ENCODE measurements at regions not wholly inside any gene's neighbourhood (a gene's known extent, or its start where the extent isn't known, plus 50 kb on each side); places are given as distances from the start of the nearest gene placed in this dataset.

DNA sequence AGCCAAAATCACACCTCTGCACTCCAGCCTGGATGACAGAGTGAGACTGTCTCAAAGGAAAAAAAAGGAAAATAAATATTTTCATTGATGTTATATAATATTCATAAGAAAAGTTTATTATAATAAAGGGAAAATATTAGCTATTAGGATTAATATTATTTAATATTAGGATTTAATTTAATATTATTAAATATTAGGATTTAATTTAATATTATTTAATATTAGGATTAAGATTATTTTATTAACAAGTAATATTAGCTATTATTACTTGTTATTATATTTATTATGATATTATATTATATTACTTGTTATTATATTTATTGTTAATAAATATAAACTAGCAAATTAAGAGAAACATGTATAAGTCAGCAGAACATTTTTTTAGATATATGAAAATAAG lies 518.1 kb downstream of the FSCB start:
- no peak for DNase-seq
- no peaks in the 10 kb centered on the region for H3K36me3 ChIP-seq (replicated peaks; ENCODE audit: control insufficient read depth, insufficient read depth, low read length)
- H3K27me3 ChIP-seq (ENCODE audit: control insufficient read depth, insufficient read depth, low read length), result no peaks in the 10 kb centered on the region
- no peak overlapping the region for H3K4me3 ChIP-seq (ENCODE audit: insufficient read depth, low read depth, low read length)

- no peak for DNase-seq
- Histone ChIP-seq H3K4me3 (ENCODE audit: insufficient read depth, low read depth, low read length) (no peak overlapping the region), H3K27me3 (ENCODE audit: control insufficient read depth, insufficient read depth, low read length) (no peaks in the 10 kb centered on the region), H3K36me3 (replicated peaks; ENCODE audit: control insufficient read depth, insufficient read depth, low read length) (no peaks in the 10 kb centered on the region)
Measured at GRCh38 chr14:43983721-43984120, 523.4 kb downstream of the FSCB start.

- H3K27me3 ChIP-seq (ENCODE audit: control insufficient read depth, insufficient read depth, low read length), result no peaks in the 10 kb centered on the region
- no peak for DNase-seq
- H3K36me3 ChIP-seq (replicated peaks; ENCODE audit: control insufficient read depth, insufficient read depth, low read length), result no peaks in the 10 kb centered on the region
- no peak overlapping the region for H3K4me3 ChIP-seq (ENCODE audit: insufficient read depth, low read depth, low read length)
Measured at GRCh38 chr14:43981135-43981768, 525.8 kb downstream of the FSCB start.

DNA sequence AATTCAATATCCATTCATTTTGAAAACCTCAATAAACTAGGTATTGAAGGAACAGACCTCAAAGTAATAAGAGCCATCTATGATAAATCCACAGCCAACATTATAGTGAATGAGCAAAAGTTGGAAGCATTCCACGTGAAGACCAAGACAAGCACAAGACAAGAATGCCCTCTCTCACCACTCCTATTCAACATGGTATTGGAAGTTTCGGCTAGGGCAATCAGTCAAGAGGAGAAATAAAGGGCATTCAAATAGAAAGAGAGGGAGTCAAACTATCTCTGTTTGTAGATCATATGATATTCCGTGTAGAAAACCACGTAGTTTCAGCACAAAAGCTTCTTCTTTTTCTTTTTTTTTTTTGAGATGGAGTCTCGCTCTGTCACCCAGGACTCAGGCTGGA lies 550.3 kb downstream of the FSCB start:
- H3K27me3 ChIP-seq (ENCODE audit: control insufficient read depth, insufficient read depth, low read length), result no peaks in the 10 kb centered on the region
- H3K4me3 ChIP-seq (ENCODE audit: insufficient read depth, low read depth, low read length), result no peak overlapping the region
- H3K36me3 ChIP-seq (replicated peaks; ENCODE audit: control insufficient read depth, insufficient read depth, low read length), result no peaks in the 10 kb centered on the region
- DNase-seq, result no peak

GRCh38 chr14:43949400-43949799 lies 557.7 kb downstream of the FSCB start:
- DNase-seq, result peak; percentile 9
- no peaks in the 10 kb centered on the region for H3K36me3 ChIP-seq (replicated peaks; ENCODE audit: control insufficient read depth, insufficient read depth, low read length)
- no peaks in the 10 kb centered on the region for H3K27me3 ChIP-seq (ENCODE audit: control insufficient read depth, insufficient read depth, low read length)

GRCh38 chr14:43939836-43940235 lies 567.2 kb downstream of the FSCB start:
- H3K4me3 ChIP-seq (ENCODE audit: insufficient read depth, low read depth, low read length), result no peak overlapping the region
- H3K36me3 ChIP-seq (replicated peaks; ENCODE audit: control insufficient read depth, insufficient read depth, low read length), result no peaks in the 10 kb centered on the region
- no peaks in the 10 kb centered on the region for H3K27me3 ChIP-seq (ENCODE audit: control insufficient read depth, insufficient read depth, low read length)
- DNase-seq, result no peak

More at GRCh38 chr14:43949400-43949799, 557.7 kb downstream of the FSCB start:
- no peak overlapping the region for H3K4me3 ChIP-seq (ENCODE audit: insufficient read depth, low read depth, low read length)

DNA sequence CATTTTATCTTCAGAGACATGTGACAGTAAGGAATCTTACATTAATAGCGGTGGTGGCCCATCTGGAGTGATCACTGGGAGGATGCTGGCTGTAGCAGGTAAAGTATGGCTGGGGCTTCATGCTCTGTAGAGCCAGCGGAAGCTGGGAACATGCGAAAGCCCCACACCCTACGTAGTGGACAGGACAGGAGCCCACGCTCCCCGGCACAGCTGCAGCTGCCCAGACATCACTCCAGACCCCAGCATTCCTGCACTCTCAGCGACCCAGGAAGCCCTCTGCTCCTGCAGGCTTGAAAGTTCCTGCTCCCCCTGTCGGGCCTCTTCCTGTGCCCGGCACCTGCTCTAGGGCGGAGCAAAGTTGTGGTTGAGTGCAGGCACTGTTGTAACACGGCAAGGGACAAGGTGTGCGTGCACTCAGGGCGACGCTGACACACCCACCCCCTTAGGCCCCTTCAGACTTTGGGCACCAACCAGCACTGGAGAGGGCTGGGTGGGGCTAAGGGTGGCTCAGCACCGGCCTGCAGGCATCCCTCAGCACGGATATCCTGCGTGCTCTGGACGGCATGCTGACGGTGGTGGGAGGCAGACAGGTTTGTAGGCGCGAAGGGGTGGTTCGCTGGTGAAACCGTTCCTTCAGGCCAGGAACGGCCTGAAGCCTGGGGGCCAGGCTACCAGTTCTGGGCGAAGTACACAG lies 568.3 kb downstream of the FSCB start:
- no peak for DNase-seq
- no peaks in the 10 kb centered on the region for H3K27me3 ChIP-seq (ENCODE audit: control insufficient read depth, insufficient read depth, low read length)

DNA sequence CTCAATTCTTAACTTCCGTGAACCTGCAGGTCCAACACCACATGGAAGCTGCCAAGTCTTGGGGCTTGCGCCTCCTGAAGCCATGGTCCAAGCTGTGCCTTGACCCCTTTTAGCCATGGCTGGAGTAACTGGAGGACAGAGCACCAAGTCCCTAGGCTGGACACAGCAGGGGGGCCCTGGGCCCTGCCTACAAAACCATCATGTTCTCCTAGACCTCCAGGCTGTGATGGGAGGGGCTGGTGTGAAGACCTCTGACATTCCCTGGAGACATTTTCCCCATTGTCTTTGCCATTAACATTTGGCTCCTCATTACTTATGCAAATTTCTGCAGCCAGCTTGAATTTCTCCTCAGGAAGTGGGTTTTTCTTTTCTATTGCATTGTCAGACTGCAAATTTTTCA lies 570.1 kb downstream of the FSCB start:
- H3K4me3 ChIP-seq (ENCODE audit: insufficient read depth, low read depth, low read length), result no peak overlapping the region
- H3K27me3 ChIP-seq (ENCODE audit: control insufficient read depth, insufficient read depth, low read length), result no peaks in the 10 kb centered on the region
- H3K36me3 ChIP-seq (replicated peaks; ENCODE audit: control insufficient read depth, insufficient read depth, low read length), result no peaks in the 10 kb centered on the region
- DNase-seq, result no peak

More for the DNA sequence above, 568.3 kb downstream of the FSCB start:
- Histone ChIP-seq H3K36me3 (replicated peaks; ENCODE audit: control insufficient read depth, insufficient read depth, low read length) (no peaks in the 10 kb centered on the region), H3K4me3 (ENCODE audit: insufficient read depth, low read depth, low read length) (no peak overlapping the region)

DNA sequence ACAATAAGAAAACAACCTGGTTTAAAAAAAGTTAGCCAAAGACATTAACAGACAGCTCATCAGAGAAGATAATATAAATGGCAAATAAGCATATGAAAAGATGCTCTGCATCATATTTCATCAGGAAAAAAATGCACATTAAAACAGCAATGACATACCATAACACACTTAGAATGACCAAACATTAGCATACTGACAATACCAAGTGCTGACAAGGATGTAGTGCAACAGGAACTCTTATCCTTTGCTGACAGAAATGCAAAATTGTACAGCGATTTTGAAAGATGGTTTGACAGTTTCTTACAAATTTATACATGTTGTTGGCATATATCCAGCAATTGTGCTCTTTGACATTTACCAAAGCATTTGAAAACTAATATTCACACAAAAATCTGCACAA lies 573.0 kb downstream of the FSCB start:
- Histone ChIP-seq H3K36me3 (replicated peaks; ENCODE audit: control insufficient read depth, insufficient read depth, low read length) (no peaks in the 10 kb centered on the region), H3K4me3 (ENCODE audit: insufficient read depth, low read depth, low read length) (no peak overlapping the region), H3K27me3 (ENCODE audit: control insufficient read depth, insufficient read depth, low read length) (no peaks in the 10 kb centered on the region)
- no peak for DNase-seq

DNA sequence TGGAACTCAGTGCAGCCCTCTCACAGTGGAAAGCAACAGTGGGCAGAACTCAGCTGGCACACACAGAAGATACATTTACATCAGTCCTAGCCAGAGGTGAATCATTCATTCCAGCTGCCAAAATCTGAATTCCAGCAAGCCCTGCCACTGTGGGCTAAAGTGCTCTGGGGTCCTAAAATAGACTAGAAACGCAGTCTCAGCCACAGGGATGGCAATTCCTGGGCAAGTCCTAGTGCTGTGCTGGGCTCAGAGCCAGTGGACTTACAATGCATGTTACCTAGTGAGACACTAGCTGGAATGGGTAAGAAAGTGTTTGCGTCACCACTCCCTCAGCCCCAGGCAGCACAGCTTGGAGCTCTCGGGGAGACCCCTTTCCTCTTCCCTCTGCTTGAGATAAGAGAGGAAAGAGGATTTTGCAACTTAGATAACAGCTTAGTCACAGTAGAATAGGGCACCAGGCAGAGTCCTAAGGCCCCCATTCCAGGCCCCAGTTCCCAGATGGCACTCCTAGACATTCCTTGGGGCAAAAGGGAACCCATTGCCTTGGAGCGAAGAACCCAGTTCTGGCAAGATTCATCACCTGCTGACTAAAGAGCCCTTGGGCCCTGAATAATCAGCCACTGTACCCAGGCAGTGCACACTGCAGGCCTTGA lies 592.9 kb downstream of the FSCB start:
- Histone ChIP-seq H3K4me3 (ENCODE audit: insufficient read depth, low read depth, low read length) (no peak overlapping the region), H3K36me3 (replicated peaks; ENCODE audit: control insufficient read depth, insufficient read depth, low read length) (no peaks in the 10 kb centered on the region), H3K27me3 (ENCODE audit: control insufficient read depth, insufficient read depth, low read length) (no peaks in the 10 kb centered on the region)
- DNase-seq, result no peak

- Histone ChIP-seq H3K36me3 (replicated peaks; ENCODE audit: control insufficient read depth, insufficient read depth, low read length) (no peaks in the 10 kb centered on the region), H3K4me3 (ENCODE audit: insufficient read depth, low read depth, low read length) (no peak overlapping the region), H3K27me3 (ENCODE audit: control insufficient read depth, insufficient read depth, low read length) (no peaks in the 10 kb centered on the region)
- no peak for DNase-seq
Measured at GRCh38 chr14:43903209-43903608, 603.9 kb downstream of the FSCB start.

GRCh38 chr14:43901911-43902673 lies 605.0 kb downstream of the FSCB start:
- Histone ChIP-seq H3K36me3 (replicated peaks; ENCODE audit: control insufficient read depth, insufficient read depth, low read length) (no peaks in the 10 kb centered on the region), H3K4me3 (ENCODE audit: insufficient read depth, low read depth, low read length) (no peak overlapping the region), H3K27me3 (ENCODE audit: control insufficient read depth, insufficient read depth, low read length) (no peaks in the 10 kb centered on the region)
- DNase-seq, result no peak

DNA sequence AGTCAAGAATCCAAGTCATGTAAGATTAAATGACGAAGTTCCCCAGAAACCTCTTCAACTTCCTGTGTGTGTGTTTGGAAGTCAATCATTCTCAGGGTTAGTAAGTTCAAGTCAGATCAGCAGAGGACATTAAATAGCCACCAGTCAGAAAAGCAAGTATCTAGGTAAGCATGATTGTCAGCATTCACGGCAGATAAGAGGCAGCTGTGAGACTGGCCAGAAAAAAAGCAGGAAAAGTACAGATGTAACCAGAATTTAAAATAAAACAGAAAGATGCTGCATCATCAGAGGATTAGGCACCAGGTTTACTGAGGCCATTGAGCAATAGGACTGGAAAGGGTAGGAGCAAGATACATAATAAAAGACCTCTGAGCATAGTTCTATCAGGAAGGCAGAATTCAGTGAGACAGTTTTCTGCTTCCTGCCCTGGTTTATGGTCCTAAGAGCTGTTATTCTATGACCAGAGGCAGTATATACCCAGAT lies 606.9 kb downstream of the FSCB start:
- Histone ChIP-seq H3K4me3 (ENCODE audit: insufficient read depth, low read depth, low read length) (no peak overlapping the region), H3K27me3 (ENCODE audit: control insufficient read depth, insufficient read depth, low read length) (no peaks in the 10 kb centered on the region), H3K36me3 (replicated peaks; ENCODE audit: control insufficient read depth, insufficient read depth, low read length) (no peaks in the 10 kb centered on the region)
- no peak for DNase-seq

DNA sequence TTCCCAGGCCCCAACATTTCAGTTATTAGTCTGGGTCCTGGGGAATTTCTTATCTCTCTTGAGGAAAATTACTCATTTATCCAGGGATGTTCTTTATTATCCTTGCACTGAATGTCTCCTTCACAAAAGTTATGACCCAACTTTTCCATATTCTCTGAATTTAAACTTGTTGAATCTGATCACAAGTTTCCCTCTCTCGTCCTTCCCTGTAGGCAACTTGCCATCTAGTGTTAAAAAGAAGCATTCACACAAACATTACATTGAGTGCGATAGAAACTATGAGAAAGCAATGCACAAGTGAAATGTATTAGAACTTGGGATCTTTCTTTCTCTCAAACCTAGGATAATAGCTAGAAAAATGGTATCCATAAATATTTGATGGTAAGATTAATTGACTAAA lies 608.4 kb downstream of the FSCB start:
- no peak for DNase-seq

More for the DNA sequence above, 608.4 kb downstream of the FSCB start:
- no peaks in the 10 kb centered on the region for H3K27me3 ChIP-seq (ENCODE audit: control insufficient read depth, insufficient read depth, low read length)
- no peaks in the 10 kb centered on the region for H3K36me3 ChIP-seq (replicated peaks; ENCODE audit: control insufficient read depth, insufficient read depth, low read length)
- no peak overlapping the region for H3K4me3 ChIP-seq (ENCODE audit: insufficient read depth, low read depth, low read length)

Measured in H7 (cell line).